HG03575 (cell line): ENCODE measurements at regions not wholly inside any gene's neighbourhood (a gene's known extent, or its start where the extent isn't known, plus 50 kb on each side); places are given as distances from the start of the nearest gene placed in this dataset.
"Not testable (repeated sequence)": the region's sequence is repeated elsewhere in the genome, so short reads cannot be mapped to it uniquely, and the experiment has no call there.

Experiments
- ATAC-seq: cut with Tn5 transposase; IDR thresholded peaks from one replicate; pipeline ENCODE4 v1.9.1; 2021; ENCODE audit not compliant: unreplicated experiment, insufficient number of reproducible peaks, low FRiP score; ENCODE audit errors: extremely low read depth

GRCh38 chr6:170004585-170005210 lies 253.3 kb downstream of the ERMARD start:
- no peak for ATAC-seq

GRCh38 chr6:170003451-170004160 lies 252.2 kb downstream of the ERMARD start:
- no peak for ATAC-seq

- no peak for ATAC-seq
Observed at GRCh38 chr6:170003027-170003426, 251.6 kb downstream of the ERMARD start.

- not testable (repeated sequence) for ATAC-seq
Observed at GRCh38 chr6:170001782-170002181, 250.4 kb downstream of the ERMARD start.

- no peak for ATAC-seq
Observed at GRCh38 chr6:170000071-170000843, 248.8 kb downstream of the ERMARD start.

GRCh38 chr6:169999367-169999766 lies 247.9 kb downstream of the ERMARD start:
- no peak for ATAC-seq

GRCh38 chr6:169998457-169998856 lies 247.0 kb downstream of the ERMARD start:
- ATAC-seq = no peak

- no peak for ATAC-seq
Observed at GRCh38 chr6:169997930-169998218, 246.5 kb downstream of the ERMARD start.

- no peak for ATAC-seq
Observed at GRCh38 chr6:169997187-169997929, 245.9 kb downstream of the ERMARD start.

- no peak for ATAC-seq
Observed at GRCh38 chr6:169996378-169997051, 245.1 kb downstream of the ERMARD start.

GRCh38 chr6:169994739-169995138 lies 243.3 kb downstream of the ERMARD start:
- ATAC-seq = no peak

GRCh38 chr6:169993861-169994481 lies 242.5 kb downstream of the ERMARD start:
- no peak for ATAC-seq

GRCh38 chr6:169991913-169992312 lies 240.5 kb downstream of the ERMARD start:
- ATAC-seq = no peak

GRCh38 chr6:169991031-169991390 lies 239.6 kb downstream of the ERMARD start:
- ATAC-seq = no peak

GRCh38 chr6:169990095-169991030 lies 238.9 kb downstream of the ERMARD start:
- no peak for ATAC-seq

- no peak for ATAC-seq
Observed at GRCh38 chr6:169989594-169989993, 238.2 kb downstream of the ERMARD start.

- ATAC-seq = no peak
Observed at GRCh38 chr6:169988769-169989550, 237.5 kb downstream of the ERMARD start.
